GM19468 (cell line): ENCODE measurements at regions not wholly inside any gene's neighbourhood (a gene's known extent, or its start where the extent isn't known, plus 50 kb on each side); places are given as distances from the start of the nearest gene placed in this dataset.

ENCODE experiments used
- ATAC-seq: cut with Tn5 transposase; IDR thresholded peaks from one replicate; pipeline ENCODE4 v1.9.1; 2021; ENCODE audit warnings: mild to moderate bottlenecking, moderate library complexity, moderate number of reproducible peaks; ENCODE audit not compliant: unreplicated experiment; ENCODE audit errors: extremely low read depth

DNA sequence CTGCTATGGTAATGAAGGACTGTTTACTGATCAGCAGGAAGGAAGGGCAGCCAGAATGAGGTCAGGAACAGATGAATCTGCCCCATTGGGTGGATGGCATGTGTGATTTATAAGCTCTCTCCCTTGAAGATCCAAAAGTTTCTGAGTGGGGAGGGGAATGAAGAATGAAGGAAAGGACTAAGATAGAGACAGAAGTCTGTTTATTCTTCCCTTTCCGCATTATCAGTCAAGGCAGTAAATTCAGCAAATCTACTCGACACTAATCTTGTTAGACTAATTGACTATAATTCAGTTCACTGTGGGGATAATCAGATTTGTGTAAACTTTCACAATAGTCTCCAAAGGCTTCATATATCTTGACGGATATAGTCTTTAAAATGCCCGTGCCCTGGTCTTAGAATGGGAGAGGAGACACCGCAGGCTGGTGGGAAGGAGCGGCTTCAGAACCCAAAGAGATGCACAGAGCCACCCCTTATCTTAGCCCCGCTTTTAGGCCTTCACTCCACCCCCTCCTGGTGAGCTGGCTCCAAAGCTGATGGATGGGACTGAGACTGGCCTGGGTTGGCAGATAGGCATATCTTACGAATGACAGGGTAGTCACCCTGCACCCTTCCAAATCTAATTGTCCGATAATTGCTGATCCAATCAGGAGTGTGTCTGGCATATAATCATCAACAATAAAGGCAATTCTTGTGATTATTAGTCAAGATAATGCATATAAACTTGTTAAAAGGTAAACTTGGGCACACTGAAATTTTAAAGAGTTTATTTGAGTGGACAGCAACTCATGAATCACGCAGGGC lies 76.0 kb upstream of the PPM1J start:
- ATAC-seq = no peak

DNA sequence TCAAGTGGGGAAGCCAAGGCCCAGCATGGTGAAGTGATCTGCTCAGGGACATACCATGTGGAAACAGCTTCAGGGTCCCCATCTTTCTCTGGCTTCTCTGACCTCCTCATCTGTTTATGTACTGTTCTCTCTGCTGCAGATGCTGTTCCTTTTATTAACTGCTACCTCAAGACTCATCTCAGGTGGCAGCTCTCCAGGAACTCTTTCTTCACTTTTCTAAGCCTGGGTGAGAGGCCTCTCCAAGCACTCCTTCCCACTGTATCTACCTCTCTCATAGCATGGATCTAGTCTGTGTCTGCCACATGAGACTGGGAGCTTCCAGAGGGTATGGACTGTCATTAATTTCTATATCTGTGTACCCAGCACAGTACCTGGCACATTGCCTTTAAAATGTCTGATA lies 73.4 kb upstream of the PPM1J start:
- no peak for ATAC-seq

DNA sequence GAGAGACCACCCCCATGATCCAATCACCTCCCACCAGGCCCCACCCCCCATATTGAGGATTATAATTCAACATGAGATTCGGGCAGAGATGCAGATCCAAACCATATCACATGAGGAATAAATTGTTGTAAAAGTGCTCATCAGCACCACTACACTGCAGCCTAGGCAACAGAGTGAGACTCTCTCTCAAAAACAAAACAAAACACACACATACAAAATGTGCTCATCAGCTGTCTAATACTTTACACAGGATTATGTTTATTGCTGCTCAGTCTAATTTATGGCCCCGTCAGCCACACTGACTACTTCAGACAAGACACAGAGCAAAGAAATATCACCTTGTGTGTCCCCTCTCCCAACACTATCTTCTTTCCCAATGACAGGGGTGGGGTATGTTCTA lies 72.9 kb upstream of the PPM1J start:
- no peak for ATAC-seq

DNA sequence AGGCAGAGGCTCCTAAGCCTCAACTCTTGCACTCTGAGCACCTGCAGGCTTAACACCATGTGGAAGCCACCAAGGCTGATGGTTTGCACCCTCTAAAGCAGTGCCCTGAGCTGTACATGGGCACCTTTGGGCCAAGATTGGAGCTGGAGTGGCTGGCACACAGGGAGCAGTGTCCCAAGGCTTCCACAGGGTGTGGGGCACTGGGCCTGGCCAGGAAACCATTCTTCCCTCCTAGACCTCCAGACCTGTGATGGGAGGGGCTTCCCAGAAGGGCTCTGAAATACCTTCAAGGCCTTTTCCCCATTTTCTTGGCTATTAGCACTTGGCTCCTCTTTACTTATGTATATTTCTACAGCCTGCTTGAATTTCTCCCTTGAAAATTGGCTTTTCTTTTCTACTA lies 67.9 kb upstream of the PPM1J start:
- no peak for ATAC-seq

DNA sequence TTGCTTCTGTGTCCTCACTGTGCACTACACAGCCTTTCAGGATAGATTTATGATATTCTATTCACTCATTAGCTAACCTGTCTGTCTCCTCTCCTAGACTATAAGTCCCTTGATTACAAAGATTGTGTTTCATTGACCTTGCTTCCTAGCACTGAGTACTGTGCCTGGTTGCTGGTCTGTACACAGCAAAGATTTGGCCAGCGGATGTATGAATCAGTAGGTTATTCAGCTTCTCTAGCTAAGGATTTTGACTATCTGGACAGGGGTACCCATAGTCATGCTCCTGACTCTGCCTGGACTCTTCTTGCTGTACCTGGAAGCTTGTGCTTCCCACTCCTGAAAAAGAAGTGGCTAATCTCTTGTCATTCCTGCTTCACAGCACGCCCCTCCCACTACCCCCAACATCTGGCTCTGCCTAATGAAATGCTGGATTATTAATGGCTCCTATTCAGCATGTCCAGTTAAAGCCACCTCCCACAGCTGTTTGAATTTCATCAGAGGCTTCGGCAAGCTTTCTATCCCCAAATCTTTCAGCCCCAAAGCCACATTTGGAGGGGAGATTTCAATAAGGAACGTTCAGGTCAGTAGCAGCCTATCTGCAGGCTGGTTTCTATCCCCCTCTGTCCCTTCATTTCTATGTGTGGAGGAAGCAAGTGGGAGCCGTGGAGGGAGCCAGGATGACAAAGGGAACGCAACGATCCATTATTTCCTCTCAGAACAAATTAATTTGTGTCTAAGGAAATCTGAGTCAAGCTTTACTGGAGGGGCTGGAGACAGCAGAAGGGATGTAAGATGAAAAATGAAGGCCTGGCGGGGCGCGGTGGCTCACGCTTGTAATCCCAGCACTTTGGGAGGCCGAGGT lies 64.8 kb upstream of the PPM1J start:
- ATAC-seq = no peak

DNA sequence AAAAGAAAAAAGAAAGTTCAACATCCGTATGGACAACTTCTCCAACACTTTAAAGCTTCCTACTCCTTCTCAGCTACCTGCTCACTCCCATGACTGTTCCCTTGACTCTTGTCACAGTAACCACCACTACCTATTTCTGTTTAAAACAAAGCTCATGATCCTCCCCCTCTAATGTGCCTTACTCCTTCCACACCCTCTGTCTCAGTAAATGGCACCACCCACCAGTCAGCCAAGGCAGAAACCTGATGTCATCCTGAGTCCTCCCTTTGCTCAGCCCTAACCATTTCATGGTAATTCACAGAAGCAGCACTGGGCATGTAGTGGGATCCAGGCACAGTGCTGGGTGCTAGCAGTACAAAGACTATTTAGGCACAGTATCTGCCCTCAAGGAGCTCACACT lies 63.0 kb upstream of the PPM1J start:
- no peak for ATAC-seq

DNA sequence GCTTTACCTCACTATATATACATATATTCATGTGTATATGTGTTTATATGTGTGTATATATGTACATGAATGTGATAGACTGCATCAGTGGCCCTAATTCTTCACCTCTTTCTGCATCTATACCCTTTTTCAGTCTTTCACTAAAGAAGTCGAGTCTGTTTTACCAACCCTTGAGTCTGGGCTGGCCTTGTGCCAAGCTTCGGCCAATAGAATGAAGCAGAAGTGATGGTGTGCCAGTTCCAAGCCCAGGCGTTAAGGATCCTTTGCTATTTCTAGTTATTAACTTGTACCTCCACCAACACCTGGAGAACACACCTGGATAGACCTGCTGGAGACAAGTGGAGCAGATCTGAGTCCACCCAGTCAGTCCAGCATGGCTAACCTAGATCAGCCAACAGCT lies 61.6 kb upstream of the PPM1J start:
- ATAC-seq = no peak

DNA sequence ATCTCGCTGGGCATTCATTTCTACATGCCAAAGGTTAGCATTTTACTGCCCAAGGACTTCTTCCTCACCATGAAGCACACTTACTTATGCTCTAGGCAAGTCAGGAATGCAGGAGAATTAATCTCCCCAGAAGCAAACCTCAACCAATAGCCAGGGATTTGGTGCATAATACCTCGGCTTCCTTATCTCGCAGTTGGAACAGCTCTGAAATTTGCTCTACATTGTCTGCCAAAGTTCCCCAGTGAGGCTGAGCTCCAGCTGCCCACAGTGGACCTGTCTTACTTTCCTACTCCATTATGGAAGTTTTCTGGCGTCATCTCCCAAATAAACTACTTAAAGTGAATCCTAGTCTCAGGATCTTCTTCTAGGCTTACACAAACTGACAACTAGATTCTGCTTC lies 57.6 kb upstream of the PPM1J start:
- no peak for ATAC-seq

DNA sequence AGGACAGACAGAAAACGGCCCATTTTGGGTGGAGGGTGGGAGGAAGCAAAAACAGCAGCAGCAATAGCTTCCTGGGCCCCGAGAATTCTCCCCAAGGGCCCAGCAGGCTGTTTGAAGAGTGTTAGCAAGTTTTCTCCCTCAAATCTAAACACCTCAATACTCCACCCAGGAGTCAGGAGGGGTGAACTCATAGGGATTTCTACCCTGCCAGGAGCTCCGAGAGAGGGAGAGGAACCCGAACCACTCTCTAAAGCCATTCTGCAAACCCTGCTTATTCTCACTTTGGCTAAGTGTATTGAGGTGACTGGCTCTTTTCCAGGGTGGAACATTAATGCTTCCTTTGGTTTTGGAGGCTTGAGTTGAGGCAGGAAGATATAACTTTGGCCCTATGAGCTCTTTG lies 55.6 kb upstream of the PPM1J start:
- no peak for ATAC-seq

DNA sequence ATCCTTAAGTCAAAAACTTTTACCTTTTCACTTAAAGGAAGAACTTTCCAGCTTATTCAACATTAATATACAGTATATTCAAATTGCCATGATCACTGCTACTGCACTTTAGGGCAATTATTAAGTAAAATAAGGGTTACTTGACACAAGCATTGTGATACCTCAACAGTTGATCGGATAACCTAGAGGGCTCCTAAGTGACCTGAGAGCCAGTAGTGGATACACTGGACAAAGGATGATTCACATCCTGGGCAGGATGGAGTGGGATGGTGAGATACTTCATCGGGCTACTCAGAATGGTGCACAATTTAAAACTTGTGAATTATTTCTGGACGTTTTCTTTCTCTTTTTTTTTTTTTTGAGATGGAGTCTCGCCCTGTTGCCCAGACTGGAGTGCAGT lies 54.5 kb upstream of the PPM1J start:
- ATAC-seq = no peak

DNA sequence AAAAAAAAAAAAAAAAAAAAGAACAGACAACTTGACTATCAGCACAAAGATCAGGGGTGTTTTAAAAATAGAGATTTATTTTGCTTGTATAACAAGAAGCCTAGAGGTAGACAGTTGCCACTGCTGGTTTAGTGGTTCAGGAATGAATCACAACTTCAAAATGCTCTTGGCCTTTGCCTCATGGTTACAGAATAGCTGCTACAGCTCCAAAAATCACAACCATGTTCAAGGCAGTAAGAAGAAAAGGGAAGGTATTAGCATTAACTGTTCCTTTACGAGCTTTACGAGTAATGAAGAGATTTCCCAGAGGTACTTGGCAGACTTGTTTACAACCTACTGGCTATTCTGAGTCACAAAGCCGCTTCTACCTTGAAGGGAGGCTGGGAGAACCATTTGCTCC lies 52.5 kb upstream of the PPM1J start:
- no peak for ATAC-seq
